ENCODE measurements at regions not wholly inside any gene's neighbourhood (a gene's known extent, or its start where the extent isn't known, plus 50 kb on each side); places are given as distances from the start of the nearest gene placed in this dataset.
A peak's percentile ranks its signal among the peaks of the same experiment; 100 is the strongest.

GRCh38 chr5:25405850-25406249, 761.1 kb upstream of the CDH10 start (continued):
- TF ChIP-seq, protein P1, sequence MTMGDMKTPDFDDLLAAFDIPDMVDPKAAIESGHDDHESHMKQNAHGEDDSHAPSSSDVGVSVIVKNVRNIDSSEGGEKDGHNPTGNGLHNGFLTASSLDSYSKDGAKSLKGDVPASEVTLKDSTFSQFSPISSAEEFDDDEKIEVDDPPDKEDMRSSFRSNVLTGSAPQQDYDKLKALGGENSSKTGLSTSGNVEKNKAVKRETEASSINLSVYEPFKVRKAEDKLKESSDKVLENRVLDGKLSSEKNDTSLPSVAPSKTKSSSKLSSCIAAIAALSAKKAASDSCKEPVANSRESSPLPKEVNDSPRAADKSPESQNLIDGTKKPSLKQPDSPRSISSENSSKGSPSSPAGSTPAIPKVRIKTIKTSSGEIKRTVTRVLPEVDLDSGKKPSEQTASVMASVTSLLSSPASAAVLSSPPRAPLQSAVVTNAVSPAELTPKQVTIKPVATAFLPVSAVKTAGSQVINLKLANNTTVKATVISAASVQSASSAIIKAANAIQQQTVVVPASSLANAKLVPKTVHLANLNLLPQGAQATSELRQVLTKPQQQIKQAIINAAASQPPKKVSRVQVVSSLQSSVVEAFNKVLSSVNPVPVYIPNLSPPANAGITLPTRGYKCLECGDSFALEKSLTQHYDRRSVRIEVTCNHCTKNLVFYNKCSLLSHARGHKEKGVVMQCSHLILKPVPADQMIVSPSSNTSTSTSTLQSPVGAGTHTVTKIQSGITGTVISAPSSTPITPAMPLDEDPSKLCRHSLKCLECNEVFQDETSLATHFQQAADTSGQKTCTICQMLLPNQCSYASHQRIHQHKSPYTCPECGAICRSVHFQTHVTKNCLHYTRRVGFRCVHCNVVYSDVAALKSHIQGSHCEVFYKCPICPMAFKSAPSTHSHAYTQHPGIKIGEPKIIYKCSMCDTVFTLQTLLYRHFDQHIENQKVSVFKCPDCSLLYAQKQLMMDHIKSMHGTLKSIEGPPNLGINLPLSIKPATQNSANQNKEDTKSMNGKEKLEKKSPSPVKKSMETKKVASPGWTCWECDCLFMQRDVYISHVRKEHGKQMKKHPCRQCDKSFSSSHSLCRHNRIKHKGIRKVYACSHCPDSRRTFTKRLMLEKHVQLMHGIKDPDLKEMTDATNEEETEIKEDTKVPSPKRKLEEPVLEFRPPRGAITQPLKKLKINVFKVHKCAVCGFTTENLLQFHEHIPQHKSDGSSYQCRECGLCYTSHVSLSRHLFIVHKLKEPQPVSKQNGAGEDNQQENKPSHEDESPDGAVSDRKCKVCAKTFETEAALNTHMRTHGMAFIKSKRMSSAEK (CRISPR knock-in tag; IDR thresholded peaks at IDR 0.05; ENCODE audit: borderline replicate concordance) = peak; percentile 64; the same call in 1 of the 2 replicates
- TF ChIP-seq IRF1 (CRISPR knock-in tag; IDR thresholded peaks at IDR 0.05) (no peak), PRDM15 (CRISPR knock-in tag; IDR thresholded peaks at IDR 0.05) (no peak), ZNF219 (CRISPR knock-in tag; IDR thresholded peaks at IDR 0.05; ENCODE audit: borderline replicate concordance) (no peak), CBFB (CRISPR knock-in tag; IDR thresholded peaks at IDR 0.05; ENCODE audit: low read depth) (no peak)
- TF ChIP-seq, protein P2, sequence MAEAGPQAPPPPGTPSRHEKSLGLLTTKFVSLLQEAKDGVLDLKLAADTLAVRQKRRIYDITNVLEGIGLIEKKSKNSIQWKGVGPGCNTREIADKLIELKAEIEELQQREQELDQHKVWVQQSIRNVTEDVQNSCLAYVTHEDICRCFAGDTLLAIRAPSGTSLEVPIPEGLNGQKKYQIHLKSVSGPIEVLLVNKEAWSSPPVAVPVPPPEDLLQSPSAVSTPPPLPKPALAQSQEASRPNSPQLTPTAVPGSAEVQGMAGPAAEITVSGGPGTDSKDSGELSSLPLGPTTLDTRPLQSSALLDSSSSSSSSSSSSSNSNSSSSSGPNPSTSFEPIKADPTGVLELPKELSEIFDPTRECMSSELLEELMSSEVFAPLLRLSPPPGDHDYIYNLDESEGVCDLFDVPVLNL (CRISPR knock-in tag; IDR thresholded peaks at IDR 0.05; ENCODE audit: borderline replicate concordance, low read depth) = no peak
- TF ChIP-seq, protein P3, sequence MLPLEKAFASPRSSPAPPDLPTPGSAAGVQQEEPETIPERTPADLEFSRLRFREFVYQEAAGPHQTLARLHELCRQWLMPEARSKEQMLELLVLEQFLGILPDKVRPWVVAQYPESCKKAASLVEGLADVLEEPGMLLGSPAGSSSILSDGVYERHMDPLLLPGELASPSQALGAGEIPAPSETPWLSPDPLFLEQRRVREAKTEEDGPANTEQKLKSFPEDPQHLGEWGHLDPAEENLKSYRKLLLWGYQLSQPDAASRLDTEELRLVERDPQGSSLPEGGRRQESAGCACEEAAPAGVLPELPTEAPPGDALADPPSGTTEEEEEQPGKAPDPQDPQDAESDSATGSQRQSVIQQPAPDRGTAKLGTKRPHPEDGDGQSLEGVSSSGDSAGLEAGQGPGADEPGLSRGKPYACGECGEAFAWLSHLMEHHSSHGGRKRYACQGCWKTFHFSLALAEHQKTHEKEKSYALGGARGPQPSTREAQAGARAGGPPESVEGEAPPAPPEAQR (CRISPR knock-in tag; IDR thresholded peaks at IDR 0.05) = no peak

DNA sequence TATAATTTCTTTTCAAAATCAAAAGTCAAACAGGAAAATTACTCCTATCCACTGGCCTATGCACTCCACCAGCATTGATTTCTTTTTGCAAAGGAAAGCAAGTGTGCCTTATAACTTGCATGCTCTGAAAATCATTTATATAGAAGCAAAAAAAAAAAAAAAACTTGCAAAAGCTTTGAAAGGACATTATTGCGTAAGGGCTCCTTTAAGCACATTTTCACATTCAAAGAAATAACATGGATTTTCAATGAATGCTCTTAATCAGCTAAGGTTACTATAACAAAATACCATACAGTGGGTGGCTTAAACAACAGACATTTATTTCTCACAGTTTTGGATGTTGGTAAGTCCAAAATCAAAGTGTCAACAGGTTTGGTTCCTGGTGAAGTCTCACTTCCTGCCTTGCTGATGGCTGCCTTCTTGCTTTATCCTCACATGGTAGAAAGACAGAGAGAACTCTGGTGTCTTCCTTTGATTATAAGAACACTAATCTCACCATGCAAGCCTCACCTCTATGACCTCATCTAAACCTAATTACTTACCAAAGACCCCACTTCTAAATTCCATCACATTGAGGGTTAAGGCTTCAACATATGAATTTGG, 755.2 kb upstream of the CDH10 start:
- CTCF ChIA-PET = no interaction called here
- Mint-ChIP-seq H3K27ac (no peak overlapping the region), H3K36me3 (peaks cover 64% of the 10 kb centered on the region), H3K4me1 (0 out of 2 replicates have a peak, but pooled peaks cover 3% of the 10 kb centered on the region), H3K4me3 (no peak overlapping the region), H3K27me3 (ENCODE audit: low read depth) (no peaks in the 10 kb centered on the region), H3K9me3 (peaks cover 65% of the 10 kb centered on the region)
- ATAC-seq (no peak), DNase-seq (ENCODE audit: low spot score) (no peak)
- POLR2A ChIA-PET = no interaction called here
- no peak for TF ChIP-seq TP53 (CRISPR knock-in tag; IDR thresholded peaks at IDR 0.05)
- TF ChIP-seq ZNF219 (CRISPR knock-in tag; IDR thresholded peaks at IDR 0.05; ENCODE audit: borderline replicate concordance) = no peak
- no peak for TF ChIP-seq ZNF396 (CRISPR knock-in tag; IDR thresholded peaks at IDR 0.05; ENCODE audit: borderline replicate concordance)
- peak; percentile 74; the same call in 1 of the 2 replicates for TF ChIP-seq NFATC4 (CRISPR knock-in tag; IDR thresholded peaks at IDR 0.05)
- TF ChIP-seq IRF2 (CRISPR knock-in tag; IDR thresholded peaks at IDR 0.05; ENCODE audit: borderline replicate concordance, low read depth) = no peak
- no peak for TF ChIP-seq ATF2 (CRISPR knock-in tag; IDR thresholded peaks at IDR 0.05; ENCODE audit: borderline replicate concordance, low read depth)
- TF ChIP-seq ZBTB21 (CRISPR knock-in tag; IDR thresholded peaks at IDR 0.05; ENCODE audit: borderline replicate concordance) = no peak
- peak; percentile 78; the same call in 1 of the 2 replicates for TF ChIP-seq ZNF425 (CRISPR knock-in tag; conservative IDR thresholded peaks at IDR 0.05)
- TF ChIP-seq ZNF671 (CRISPR knock-in tag; IDR thresholded peaks at IDR 0.05) = peak; percentile 41; the same call in 1 of the 2 replicates
- no peak for TF ChIP-seq NFYB (CRISPR knock-in tag; conservative IDR thresholded peaks at IDR 0.05; ENCODE audit: low read depth)

Measured in WTC11 (cell line).